Omental fat pad (tissue), 3 donors: ENCODE measurements at regions not wholly inside any gene's neighbourhood (a gene's known extent, or its start where the extent isn't known, plus 50 kb on each side); places are given as distances from the start of the nearest gene placed in this dataset.
"Not testable (repeated sequence)": the region's sequence is repeated elsewhere in the genome, so short reads cannot be mapped to it uniquely, and the experiment has no call there.

ENCODE experiments used
- ATAC-seq: fragments of 150-250 bp; one replicate; pipeline ENCODE4 v1.9.1; 2016; ENCODE audit warnings: mild to moderate bottlenecking, moderate library complexity; ENCODE audit not compliant: low FRiP score
- DNase-seq: peaks from one replicate; pipeline ENCODE4 v3.0.0-alpha.2; 2019; ENCODE audit warnings: low spot score
- CTCF ChIP-seq, 3 donors: fragments of 450-650 bp; IDR thresholded peaks; one replicate each; pipeline ENCODE4 v1.5.1; 2016 to 2017; ENCODE audit warnings: antibody characterized with exemption in 3 of 3, mild to moderate bottlenecking in 3 of 3, moderate library complexity in 2 of 3

GRCh38 chr17:30686538-30687479 lies 137.7 kb downstream of the CRLF3 start:
- not testable (repeated sequence) for DNase-seq
- peak; percentile 16 for ATAC-seq

GRCh38 chr17:30682280-30682679 lies 142.2 kb downstream of the CRLF3 start:
- ATAC-seq, DNase-seq: not testable (repeated sequence)

GRCh38 chr17:30680681-30681080 lies 143.8 kb downstream of the CRLF3 start:
- ATAC-seq, result not testable (repeated sequence)

GRCh38 chr17:30677550-30678249 lies 146.8 kb downstream of the CRLF3 start:
- ATAC-seq, result no peak
- DNase-seq, result no peak
- no peak for TF ChIP-seq CTCF (IDR thresholded peaks at IDR 0.05)

More at GRCh38 chr17:30680681-30681080, 143.8 kb downstream of the CRLF3 start:
- not testable (repeated sequence) for DNase-seq

GRCh38 chr17:30675777-30676492 lies 148.6 kb downstream of the CRLF3 start:
- DNase-seq, ATAC-seq: not testable (repeated sequence)

GRCh38 chr17:30669217-30669649 lies 155.3 kb downstream of the CRLF3 start:
- not testable (repeated sequence) for ATAC-seq, DNase-seq

GRCh38 chr17:30668360-30669181 lies 155.9 kb downstream of the CRLF3 start:
- not testable (repeated sequence) for DNase-seq, ATAC-seq

GRCh38 chr17:30667657-30668359 lies 156.7 kb downstream of the CRLF3 start:
- DNase-seq, result not testable (repeated sequence)
- peak; percentile 70 for ATAC-seq

- not testable (repeated sequence) for ATAC-seq, DNase-seq
These were observed 157.4 kb downstream of the CRLF3 start for GRCh38 chr17:30666838-30667656.

- not testable (repeated sequence) for DNase-seq, ATAC-seq
These were observed 160.6 kb downstream of the CRLF3 start for GRCh38 chr17:30663727-30664455.

GRCh38 chr17:30657148-30657547 lies 167.3 kb downstream of the CRLF3 start:
- not testable (repeated sequence) for ATAC-seq, DNase-seq

GRCh38 chr17:30653038-30653437 lies 171.5 kb downstream of the CRLF3 start:
- not testable (repeated sequence) for ATAC-seq, DNase-seq

GRCh38 chr17:30650149-30650548 lies 172.9 kb downstream of the GOSR1 start:
- ATAC-seq, DNase-seq: not testable (repeated sequence)

GRCh38 chr17:30648015-30648620 lies 170.9 kb downstream of the GOSR1 start:
- not testable (repeated sequence) for ATAC-seq, DNase-seq

- not testable (repeated sequence) for DNase-seq, ATAC-seq
These were observed 168.7 kb downstream of the GOSR1 start for GRCh38 chr17:30645875-30646274.
